ENCODE measurements at regions not wholly inside any gene's neighbourhood (a gene's known extent, or its start where the extent isn't known, plus 50 kb on each side); places are given as distances from the start of the nearest gene placed in this dataset.

DNA sequence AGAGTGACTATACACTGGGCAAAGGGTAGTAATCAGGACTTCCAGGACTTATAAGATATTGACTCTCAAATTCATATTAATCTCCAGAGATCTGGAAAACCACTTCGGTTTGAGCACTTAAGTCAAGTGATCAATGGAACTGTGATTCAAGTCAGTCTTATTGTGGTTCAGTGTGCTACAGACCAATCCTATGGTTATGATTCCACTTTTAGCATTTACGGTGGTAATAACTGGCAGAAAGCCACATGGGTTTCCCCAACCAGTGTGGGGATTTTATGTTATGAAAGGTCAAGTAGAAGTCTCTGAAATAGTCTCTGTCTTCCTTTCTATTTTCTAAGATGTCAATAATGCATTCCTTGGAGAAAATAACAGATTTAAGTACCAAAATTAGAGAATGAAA lies 151.3 kb upstream of the NEGR1 start:
- Histone ChIP-seq H3K36me3 (replicated peaks in 1 of 2; ENCODE audit: control extremely low read depth in 1 of 2, control insufficient read depth in 1 of 2, extremely low read depth in 1 of 2, insufficient read depth in 2 of 2, low read length in 1 of 2) (no peaks in the 10 kb centered on the region), H2AFZ (ENCODE audit: insufficient read depth, low read depth, low read length, poor library complexity, severe bottlenecking) (no peak overlapping the region), H3K27ac (ENCODE audit: low read length in 2 of 2) (no peak overlapping the region), H3K4me1 (ENCODE audit: control insufficient read depth in 2 of 2, insufficient read depth in 2 of 2, low read length in 2 of 2) (no peaks in the 10 kb centered on the region), H4K20me1 (ENCODE audit: control insufficient read depth, insufficient read depth, low read length, poor library complexity, severe bottlenecking) (no peaks in the 10 kb centered on the region), H3K9ac (ENCODE audit: low read length) (no peak overlapping the region), H3K4me3 (ENCODE audit: control extremely low read depth in 1 of 5, extremely low read depth in 1 of 5, insufficient read depth in 1 of 5, low read depth in 2 of 5, low read length in 4 of 5) (no peak overlapping the region), H3K9me3 (ENCODE audit: control extremely low read depth in 1 of 3, control insufficient read depth in 2 of 3, insufficient read depth in 1 of 3, low read length in 2 of 3) (no peaks in the 10 kb centered on the region), H3K27me3 (replicated peaks in 1 of 4; ENCODE audit: control extremely low read depth in 1 of 4, control insufficient read depth in 3 of 4, insufficient read depth in 4 of 4, low read length in 3 of 4) (no peaks in the 10 kb centered on the region), H3K4me2 (replicated peaks; ENCODE audit: low read depth, low read length, poor library complexity, severe bottlenecking) (no peak overlapping the region), H3K79me2 (ENCODE audit: control insufficient read depth, insufficient read depth, low read length) (no peaks in the 10 kb centered on the region)
- ATAC-seq (ENCODE audit: low read depth) (no peak), DNase-seq (no peak)
- peaks cover 3% of the 10 kb centered on the region for H3K9me3 Mint-ChIP-seq (ENCODE audit: insufficient read depth)
- ChIA-PET POLR2A (no interaction called here), CTCF (no interaction called here)
- intact Hi-C loops (cut with micrococcal nuclease): no loop called here
- H3K4me3 Mint-ChIP-seq: no peak overlapping the region
- no peaks in the 10 kb centered on the region for H3K27me3 Mint-ChIP-seq
- no CpG with 5 or more reads among the region's 2 CpGs for WGBS (ENCODE audit: insufficient coverage)
- TF ChIP-seq EZH2 (IDR thresholded peaks at IDR 0.05; ENCODE audit: borderline replicate concordance, insufficient read depth, low read depth, low read length, poor library complexity, severe bottlenecking): no peak
- TF ChIP-seq, protein P1, sequence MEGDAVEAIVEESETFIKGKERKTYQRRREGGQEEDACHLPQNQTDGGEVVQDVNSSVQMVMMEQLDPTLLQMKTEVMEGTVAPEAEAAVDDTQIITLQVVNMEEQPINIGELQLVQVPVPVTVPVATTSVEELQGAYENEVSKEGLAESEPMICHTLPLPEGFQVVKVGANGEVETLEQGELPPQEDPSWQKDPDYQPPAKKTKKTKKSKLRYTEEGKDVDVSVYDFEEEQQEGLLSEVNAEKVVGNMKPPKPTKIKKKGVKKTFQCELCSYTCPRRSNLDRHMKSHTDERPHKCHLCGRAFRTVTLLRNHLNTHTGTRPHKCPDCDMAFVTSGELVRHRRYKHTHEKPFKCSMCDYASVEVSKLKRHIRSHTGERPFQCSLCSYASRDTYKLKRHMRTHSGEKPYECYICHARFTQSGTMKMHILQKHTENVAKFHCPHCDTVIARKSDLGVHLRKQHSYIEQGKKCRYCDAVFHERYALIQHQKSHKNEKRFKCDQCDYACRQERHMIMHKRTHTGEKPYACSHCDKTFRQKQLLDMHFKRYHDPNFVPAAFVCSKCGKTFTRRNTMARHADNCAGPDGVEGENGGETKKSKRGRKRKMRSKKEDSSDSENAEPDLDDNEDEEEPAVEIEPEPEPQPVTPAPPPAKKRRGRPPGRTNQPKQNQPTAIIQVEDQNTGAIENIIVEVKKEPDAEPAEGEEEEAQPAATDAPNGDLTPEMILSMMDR (IDR thresholded peaks at IDR 0.05): no peak
- H3K27ac Mint-ChIP-seq: no peak overlapping the region
- H3K4me1 Mint-ChIP-seq: no peaks in the 10 kb centered on the region

DNA sequence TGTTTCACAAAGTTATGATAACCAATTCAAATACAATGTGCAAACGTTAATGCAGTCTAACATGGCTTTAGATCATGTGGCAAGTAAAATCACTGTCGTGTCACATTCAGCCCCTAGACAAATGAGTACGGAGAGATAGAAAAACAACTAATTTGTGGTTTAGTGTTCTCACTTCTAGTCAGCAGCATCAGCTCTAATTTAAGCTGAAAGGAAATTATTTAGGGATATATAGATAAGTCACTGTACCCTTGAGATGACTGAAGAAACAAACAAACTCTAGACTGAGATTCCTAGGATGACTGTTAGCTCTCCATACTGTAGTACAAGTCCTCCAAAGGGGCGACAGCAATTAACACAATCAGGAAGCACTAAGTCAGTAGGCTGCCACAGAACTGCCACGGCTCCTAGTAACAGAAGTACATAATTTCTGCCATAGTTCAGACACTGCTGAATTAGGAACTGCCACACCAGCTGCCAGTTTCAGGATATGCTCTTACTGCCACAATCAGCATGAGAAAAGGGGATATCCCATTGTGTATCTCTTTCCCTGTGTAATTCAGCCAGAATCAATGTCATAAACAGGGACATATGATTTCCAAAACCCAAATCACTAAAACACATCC lies 150.4 kb upstream of the NEGR1 start:
- DNase-seq (no peak), ATAC-seq (ENCODE audit: low read depth) (no peak)
- no peaks in the 10 kb centered on the region for H3K27me3 ChIP-seq (replicated peaks in 1 of 4; ENCODE audit: control extremely low read depth in 1 of 4, control insufficient read depth in 3 of 4, insufficient read depth in 4 of 4, low read length in 3 of 4)
- intact Hi-C loops (cut with micrococcal nuclease): no loop called here
- WGBS (ENCODE audit: insufficient coverage): 59% methylated on average over 2 of the region's 5 CpGs
- no peak for TF ChIP-seq EZH2 (IDR thresholded peaks at IDR 0.05; ENCODE audit: borderline replicate concordance, insufficient read depth, low read depth, low read length, poor library complexity, severe bottlenecking)
- TF ChIP-seq, protein P1 (IDR thresholded peaks at IDR 0.05): no peak
- no peaks in the 10 kb centered on the region for H4K20me1 ChIP-seq (ENCODE audit: control insufficient read depth, insufficient read depth, low read length, poor library complexity, severe bottlenecking)
- no peak overlapping the region for H3K4me3 ChIP-seq (ENCODE audit: control extremely low read depth in 1 of 5, extremely low read depth in 1 of 5, insufficient read depth in 1 of 5, low read depth in 2 of 5, low read length in 4 of 5)
- no peaks in the 10 kb centered on the region for H3K4me1 Mint-ChIP-seq
- H3K9me3 Mint-ChIP-seq (ENCODE audit: insufficient read depth): peaks cover 3% of the 10 kb centered on the region
- no peaks in the 10 kb centered on the region for H3K9me3 ChIP-seq (ENCODE audit: control extremely low read depth in 1 of 3, control insufficient read depth in 2 of 3, insufficient read depth in 1 of 3, low read length in 2 of 3)
- H3K79me2 ChIP-seq (ENCODE audit: control insufficient read depth, insufficient read depth, low read length): no peaks in the 10 kb centered on the region
- CTCF ChIA-PET: no interaction called here
- H3K9ac ChIP-seq (ENCODE audit: low read length): no peak overlapping the region
- POLR2A ChIA-PET: interaction anchor here (0.5 kb wide), 1 partner anchor 10 kb away, joined by 3 read pairs; no protein-coding TSS in a partner anchor
- no peak overlapping the region for H3K27ac Mint-ChIP-seq
- H3K4me1 ChIP-seq (ENCODE audit: control insufficient read depth in 2 of 2, insufficient read depth in 2 of 2, low read length in 2 of 2): no peaks in the 10 kb centered on the region
- no peaks in the 10 kb centered on the region for H3K27me3 Mint-ChIP-seq
- H3K36me3 ChIP-seq (replicated peaks in 1 of 2; ENCODE audit: control extremely low read depth in 1 of 2, control insufficient read depth in 1 of 2, extremely low read depth in 1 of 2, insufficient read depth in 2 of 2, low read length in 1 of 2): no peaks in the 10 kb centered on the region
- H3K27ac ChIP-seq (ENCODE audit: low read length in 2 of 2): no peak overlapping the region
- H3K4me3 Mint-ChIP-seq: no peak overlapping the region
- H3K4me2 ChIP-seq (replicated peaks; ENCODE audit: low read depth, low read length, poor library complexity, severe bottlenecking): no peak overlapping the region
- H2AFZ ChIP-seq (ENCODE audit: insufficient read depth, low read depth, low read length, poor library complexity, severe bottlenecking): no peak overlapping the region

Measured in B cell (primary cell).